ENCODE measurements at regions not wholly inside any gene's neighbourhood (a gene's known extent, or its start where the extent isn't known, plus 50 kb on each side); places are given as distances from the start of the nearest gene placed in this dataset.
"Not testable (repeated sequence)": the region's sequence is repeated elsewhere in the genome, so short reads cannot be mapped to it uniquely, and the experiment has no call there.

DNA sequence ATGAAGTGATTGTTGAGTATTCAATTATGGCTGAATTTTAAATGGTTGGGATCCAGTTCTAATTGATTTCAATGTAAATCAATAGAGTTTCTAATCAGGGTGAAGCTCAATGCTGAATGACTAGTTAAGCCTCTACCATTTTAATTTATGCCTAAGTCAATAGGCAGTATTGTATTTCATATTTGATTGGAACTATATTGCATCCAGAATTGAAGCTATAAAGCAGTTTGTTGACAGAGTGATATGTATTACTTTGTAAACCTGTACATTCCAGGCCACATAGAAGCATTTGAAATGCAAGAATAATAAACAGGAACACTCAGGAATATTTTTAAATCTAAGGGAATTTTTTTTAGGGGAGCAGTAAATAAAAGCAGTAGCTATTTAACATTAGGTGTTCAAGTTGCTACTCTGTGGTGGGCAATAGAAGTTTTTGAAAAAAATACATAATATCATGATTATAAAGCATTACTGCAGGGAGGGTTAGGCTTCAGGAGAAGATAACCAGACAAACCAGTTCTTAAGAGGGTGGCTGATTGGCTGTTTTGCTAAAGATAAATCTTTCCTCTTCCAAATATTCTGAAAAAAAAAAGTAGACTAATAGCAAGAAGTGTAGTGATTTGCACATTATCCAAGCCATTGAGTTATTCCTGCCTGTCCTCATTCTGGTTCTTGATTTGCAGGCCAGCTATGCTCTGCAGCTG, 492.0 kb upstream of the MEF2C start:
- DNase-seq: no peak

DNA sequence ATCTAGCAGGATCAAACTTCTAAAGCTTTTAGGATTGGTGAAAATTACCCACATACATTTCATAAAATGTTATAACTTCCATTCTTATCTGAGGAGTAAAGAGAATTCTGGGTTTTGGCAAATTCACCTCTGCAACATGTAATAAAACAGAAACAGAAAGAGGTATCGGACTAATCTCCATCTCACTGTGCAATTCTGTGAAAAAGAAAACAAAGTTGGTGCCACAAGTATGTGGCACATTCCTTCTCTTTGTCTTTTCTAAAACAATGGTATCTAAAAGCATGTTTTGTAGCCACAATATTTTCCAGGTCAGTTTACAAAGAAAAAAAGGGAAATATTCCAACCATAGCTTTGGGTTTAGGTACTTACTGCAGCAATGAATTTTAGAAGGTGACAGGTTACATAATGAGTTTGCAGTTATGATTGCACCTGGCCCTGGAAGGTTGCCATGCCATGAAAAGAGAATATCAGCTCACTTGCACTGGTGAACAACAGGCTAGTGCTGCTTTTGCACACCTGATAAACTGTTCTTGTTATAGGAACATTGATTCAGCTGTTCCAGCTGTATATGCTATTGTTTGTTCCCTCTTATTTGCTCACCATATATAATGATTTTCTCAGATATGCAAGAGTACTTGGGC, 491.3 kb upstream of the MEF2C start:
- peak; percentile 64 to 83 for DNase-seq

DNA sequence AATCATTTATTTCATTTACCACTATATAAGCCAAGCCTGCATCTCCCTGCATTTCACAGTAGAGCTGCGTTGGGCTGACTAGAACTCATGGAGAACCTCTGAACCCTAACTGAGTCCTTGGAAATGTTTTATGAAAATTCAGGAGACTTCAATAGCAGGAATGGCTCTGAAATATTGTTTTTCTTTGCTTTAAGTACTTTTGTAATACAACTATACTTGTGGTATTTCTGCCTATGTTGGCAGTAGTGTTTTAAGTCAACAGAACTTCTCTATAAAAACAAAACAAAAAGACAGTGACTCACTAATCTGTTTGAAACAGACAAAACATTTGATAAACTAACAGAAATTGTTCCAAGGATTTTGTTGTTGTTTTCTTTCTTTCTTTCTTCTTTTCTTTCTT, 489.2 kb upstream of the MEF2C start:
- no peak for DNase-seq

DNA sequence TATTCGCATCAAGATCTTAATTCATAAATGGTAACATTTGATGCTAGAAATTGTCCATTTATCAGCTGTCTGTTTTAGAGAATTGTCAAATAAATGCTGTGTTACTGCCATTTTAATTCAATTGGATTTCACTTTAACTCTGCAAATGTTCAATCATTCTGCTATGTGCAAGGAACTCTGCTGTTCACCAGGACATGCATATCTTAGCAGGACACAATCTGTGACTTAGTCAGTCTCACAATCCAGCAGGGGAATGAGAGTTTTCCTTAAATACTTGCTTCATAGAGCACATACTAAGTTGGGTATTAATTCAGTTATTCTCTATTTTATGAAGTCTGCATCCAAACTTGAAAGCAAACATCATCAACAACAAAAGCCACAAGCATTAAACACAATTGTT, 488.7 kb upstream of the MEF2C start:
- DNase-seq: no peak

- no peak for DNase-seq
Measured at GRCh38 chr5:89359046-89359445, 476.1 kb upstream of the MEF2C start.

- DNase-seq: no peak
Measured at GRCh38 chr5:89353837-89354551, 471.0 kb upstream of the MEF2C start.

GRCh38 chr5:89351975-89352374, 469.0 kb upstream of the MEF2C start:
- no peak for DNase-seq

- DNase-seq: no peak
Measured at GRCh38 chr5:89351222-89351621, 468.2 kb upstream of the MEF2C start.

- no peak for DNase-seq
Measured at GRCh38 chr5:89350684-89351083, 467.7 kb upstream of the MEF2C start.

DNA sequence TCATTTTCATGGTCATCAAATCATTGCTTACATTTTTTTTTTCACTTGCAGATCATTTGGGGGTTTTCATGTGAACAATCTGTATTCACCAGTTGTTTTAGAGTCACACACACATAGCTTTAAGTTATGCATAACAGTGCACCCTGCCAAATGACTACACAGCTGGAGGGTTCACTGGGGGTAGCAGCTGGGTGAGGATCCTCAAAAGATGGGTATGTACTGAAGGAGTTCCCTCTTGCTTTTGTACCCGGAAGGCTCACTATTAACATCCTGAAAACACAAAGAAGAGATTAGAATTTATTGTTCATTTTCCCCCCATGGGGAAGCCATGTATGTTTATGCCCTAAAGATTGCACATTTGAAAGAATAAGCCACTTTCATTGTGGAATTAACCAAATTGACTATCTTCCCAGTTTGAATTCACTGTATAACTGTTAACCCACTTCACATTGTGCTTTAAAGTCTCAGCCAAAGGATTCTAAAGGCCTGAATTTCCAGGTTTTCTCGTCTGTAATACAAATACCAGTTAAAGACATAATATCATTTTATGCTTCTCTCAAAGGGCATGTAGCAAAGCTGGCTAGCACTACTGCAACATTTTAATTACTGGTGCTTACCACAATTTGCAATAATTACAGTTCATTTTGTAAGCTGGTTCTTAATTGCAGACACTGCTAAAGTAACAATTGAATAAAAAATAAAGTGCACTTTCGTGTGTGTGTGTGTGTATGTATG, 466.4 kb upstream of the MEF2C start:
- DNase-seq: no peak

DNA sequence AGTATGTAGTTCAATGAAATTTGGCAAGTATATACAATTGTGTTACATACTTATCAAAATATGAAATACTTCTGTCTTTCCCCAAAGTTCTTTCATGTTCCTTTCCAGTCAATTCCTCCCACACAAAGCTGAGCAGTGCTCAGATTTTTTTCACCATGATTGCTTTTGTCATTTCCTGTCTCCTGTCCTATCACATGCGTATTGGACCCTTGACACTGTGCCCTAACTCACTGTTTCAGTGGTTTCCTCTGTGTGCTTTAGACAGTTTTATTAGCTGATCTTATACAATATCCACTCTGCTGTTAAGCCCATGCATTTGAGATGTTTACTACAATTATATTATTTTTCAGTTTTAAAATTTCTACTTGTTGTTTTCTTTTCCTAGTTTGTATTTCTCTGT, 463.6 kb upstream of the MEF2C start:
- DNase-seq: no peak

- DNase-seq: no peak
Measured at GRCh38 chr5:89343666-89344065, 460.7 kb upstream of the MEF2C start.

GRCh38 chr5:89342106-89342876, 459.3 kb upstream of the MEF2C start:
- no peak for DNase-seq

- no peak for DNase-seq
Measured at GRCh38 chr5:89338935-89339334, 456.0 kb upstream of the MEF2C start.

- no peak for DNase-seq
Measured at GRCh38 chr5:89336111-89336510, 453.1 kb upstream of the MEF2C start.

- DNase-seq: no peak
Measured at GRCh38 chr5:89330140-89330539, 447.2 kb upstream of the MEF2C start.

DNA sequence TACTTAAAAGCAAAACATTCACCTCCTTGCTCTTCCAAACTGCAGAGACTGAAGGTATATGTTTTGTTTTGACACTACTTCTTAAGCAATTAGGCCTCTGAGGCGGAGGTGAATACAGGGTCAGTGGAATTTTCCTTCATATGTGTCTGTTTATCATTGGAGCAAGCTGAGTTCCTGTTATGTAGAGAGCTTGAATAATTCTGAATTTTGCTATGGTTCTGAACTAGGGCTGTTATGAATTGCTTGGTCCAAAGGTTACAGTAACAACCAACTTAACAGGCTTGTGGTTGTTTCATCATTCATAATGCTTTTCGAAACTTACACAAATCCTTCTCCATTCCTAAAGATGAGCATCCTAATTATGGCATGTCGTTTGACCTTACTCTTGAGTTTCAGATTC, 444.6 kb upstream of the MEF2C start:
- no peak for DNase-seq

GRCh38 chr5:89324990-89325389, 442.0 kb upstream of the MEF2C start:
- no peak for DNase-seq

DNA sequence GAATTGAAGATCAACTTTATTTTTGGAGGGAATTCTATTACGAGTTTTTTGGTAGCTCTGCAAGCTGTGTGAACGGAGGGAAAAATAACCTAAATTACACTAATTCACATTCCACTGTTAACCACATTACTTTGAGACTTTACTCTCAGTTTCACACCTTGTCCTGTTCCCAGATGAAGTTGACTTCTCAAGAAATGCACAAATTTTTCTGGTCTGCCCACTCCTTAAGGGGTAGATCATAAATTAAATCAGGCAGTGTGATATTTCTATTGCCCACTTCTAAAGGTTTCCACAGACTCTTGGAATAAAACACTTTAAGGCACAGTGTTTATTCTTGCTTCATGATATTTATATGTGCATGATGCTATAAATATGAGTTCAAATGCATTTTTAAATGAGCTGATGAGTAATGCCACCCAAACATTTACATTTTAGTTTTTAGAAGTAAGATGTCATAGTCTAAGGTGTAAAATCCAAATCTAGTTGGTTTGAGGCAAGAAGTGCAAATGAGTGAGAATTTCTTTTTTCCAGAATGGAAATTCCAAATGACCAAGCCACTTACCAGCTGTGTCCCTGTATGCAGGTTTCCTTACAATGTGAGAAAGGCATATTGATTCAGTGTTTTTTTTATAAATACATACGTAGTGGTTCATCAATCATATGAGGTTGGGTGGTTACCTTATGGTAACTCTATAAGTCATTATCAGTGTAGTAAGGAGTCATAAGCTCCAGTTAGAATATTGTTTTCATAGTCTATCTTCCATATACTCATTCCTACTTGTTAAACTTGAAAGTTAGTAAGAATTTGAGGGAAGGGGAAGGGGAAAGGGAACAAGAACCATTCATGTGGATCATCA, 437.7 kb upstream of the MEF2C start:
- no peak for DNase-seq

DNA sequence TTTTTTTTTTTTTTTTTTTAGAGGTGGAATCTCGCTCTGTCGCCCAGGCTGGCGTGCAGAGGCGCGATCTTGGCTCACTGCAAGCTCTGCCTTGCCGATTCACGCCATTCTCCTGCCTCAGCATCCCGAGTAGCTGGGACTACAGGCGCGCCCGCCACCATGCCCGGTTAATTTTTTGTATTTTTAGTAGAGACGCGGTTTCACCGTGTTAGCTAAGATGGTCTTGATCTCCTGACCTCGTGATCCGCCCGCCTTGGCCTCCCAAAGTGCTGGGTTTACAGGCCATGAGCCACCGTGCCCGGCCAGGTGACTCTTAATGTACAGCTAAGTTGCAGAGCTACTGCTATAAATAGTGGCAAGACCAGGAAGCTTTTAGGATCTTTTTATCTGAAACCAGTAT, 434.9 kb upstream of the MEF2C start:
- not testable (repeated sequence) for DNase-seq

DNA sequence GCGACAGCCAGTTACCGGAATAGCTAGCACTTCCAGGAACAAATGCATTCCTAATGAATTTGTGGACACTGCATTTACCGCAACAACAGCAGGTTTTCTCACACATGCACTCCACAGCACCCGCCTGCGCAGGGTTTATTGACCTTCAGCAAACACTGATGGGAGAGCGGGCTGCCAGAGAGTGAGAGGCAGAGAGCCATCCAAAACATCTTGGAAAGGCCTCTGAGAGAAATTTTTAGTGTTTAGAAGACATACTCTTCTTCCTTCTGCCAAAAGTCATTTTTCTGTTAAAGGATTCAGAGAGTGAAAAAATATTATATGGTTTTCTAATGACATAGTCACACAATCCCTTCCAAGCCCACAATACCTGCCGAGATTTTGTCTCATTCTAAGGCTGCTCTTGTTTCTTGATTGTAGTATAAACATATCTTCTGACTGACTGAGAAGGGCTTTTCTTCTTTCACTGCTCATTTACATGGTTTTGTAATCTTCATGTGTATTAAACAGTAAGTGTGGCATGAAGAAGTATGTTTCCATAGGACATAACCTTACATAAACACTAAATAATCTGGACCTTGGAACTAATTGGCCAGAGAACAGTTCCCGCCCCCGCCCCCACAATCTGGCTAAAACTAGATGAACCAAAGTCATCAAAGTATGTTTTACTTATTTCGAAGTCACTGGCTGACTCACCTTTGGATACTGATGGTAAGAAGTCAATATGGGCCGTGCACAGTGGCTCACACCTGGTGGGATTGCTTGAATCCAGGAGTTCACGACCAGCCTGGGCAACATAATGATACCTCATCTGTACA, 432.5 kb upstream of the MEF2C start:
- no peak for DNase-seq
